ENCODE measurements at regions not wholly inside any gene's neighbourhood (a gene's known extent, or its start where the extent isn't known, plus 50 kb on each side); places are given as distances from the start of the nearest gene placed in this dataset.

GRCh38 chr7:49273897-49274296 is 349.6 kb downstream of the CDC14C start:
- no peak for TF ChIP-seq CTCF (IDR thresholded peaks at IDR 0.05; ENCODE audit: insufficient read depth, low read depth, low read length)
- no peak for TF ChIP-seq EZH2 (IDR thresholded peaks at IDR 0.05; ENCODE audit: insufficient read depth, low read length)

Measured in astrocyte (in vitro differentiated cells and primary cell).